HG03159 (cell line): ENCODE measurements at regions not wholly inside any gene's neighbourhood (a gene's known extent, or its start where the extent isn't known, plus 50 kb on each side); places are given as distances from the start of the nearest gene placed in this dataset.

ENCODE experiments used
- ATAC-seq: cut with Tn5 transposase; IDR thresholded peaks from one replicate; pipeline ENCODE4 v1.9.1; 2021; ENCODE audit warnings: mild to moderate bottlenecking, moderate library complexity; ENCODE audit not compliant: unreplicated experiment

DNA sequence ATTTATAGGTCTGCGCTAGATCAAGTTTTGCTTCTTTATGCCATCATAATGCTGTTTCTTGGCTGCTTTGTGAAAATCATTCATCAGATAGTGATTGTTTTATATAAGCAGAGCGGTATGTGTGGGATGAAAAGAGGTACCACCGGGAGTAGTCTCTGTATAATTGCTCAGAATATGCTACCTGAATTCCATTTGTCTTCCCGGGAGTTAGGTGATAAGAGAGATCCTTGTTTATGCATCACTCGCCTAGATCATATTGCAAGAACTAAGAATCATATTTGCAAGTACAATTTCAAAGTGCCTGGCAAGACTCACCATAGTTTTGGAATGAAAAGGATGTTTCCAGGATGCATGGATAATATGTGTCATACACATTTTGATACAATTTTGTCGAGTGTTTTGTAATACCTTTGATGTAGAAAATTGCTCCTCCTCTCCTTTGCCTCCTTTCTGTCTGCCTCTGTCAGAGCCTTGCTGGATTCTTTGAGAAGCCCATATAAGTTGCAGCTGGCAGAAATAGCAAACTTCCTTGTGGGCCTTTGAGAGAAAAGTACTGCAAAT, 1306.0 kb upstream of the SLC10A2 start:
- no peak for ATAC-seq

- no peak for ATAC-seq
These were observed 1299.2 kb upstream of the SLC10A2 start for GRCh38 chr13:104365430-104365829.

GRCh38 chr13:104357672-104358354, 1291.6 kb upstream of the SLC10A2 start:
- ATAC-seq: no peak

- ATAC-seq: no peak
These were observed 1291.0 kb upstream of the SLC10A2 start for GRCh38 chr13:104357174-104357573.

DNA sequence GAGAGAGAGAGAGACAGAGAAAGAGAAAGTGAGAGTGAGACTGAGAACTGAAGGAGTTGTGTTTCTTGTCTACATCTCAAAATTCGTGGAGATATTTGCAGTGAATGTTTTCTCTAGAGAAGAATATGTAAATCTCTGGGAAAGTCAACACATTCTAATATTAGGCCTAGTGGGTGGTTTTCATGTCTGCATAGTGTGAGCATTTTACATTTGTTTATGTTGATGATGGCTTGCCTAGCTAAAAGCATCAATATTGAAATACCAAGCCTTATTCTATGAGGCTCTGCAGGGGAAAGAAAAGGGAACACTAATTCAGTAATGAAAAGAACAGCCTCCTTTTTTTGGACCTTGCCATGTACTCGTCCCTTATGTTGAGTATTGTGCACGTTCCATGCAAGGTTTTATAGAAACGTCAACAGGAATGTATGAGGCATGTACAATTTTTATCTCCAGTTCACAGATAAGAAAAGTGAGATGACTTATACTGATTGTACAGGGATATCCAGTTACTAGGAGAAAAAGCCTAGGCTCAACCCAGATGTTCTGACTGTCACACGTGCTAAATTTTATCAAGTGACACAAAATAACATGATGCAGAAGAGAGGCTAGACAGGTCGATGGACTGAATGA, 1288.9 kb upstream of the SLC10A2 start:
- no peak for ATAC-seq

DNA sequence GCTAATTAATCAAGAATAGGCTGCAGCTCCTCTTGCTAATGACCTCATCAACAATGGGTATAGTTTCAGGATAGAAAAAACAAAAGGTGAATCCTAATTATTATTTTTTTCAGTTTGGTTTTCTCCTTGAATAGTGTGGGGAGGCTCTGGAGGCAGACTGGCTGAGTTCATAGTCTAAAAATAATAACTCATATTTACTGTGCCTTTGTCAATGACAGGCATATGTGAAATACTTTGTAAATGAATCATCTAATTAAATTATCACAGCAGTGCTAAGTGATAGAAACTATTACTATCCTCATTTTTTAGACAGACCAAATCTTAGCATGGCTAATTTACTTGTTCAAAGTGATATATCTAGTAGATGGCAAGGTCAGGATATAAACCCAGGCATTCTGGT, 1261.0 kb upstream of the SLC10A2 start:
- no peak for ATAC-seq

- no peak for ATAC-seq
These were observed 1260.3 kb upstream of the SLC10A2 start for GRCh38 chr13:104326523-104326922.

GRCh38 chr13:104321756-104322155, 1255.5 kb upstream of the SLC10A2 start:
- no peak for ATAC-seq

- ATAC-seq: no peak
These were observed 1254.2 kb upstream of the SLC10A2 start for GRCh38 chr13:104320446-104320845.

DNA sequence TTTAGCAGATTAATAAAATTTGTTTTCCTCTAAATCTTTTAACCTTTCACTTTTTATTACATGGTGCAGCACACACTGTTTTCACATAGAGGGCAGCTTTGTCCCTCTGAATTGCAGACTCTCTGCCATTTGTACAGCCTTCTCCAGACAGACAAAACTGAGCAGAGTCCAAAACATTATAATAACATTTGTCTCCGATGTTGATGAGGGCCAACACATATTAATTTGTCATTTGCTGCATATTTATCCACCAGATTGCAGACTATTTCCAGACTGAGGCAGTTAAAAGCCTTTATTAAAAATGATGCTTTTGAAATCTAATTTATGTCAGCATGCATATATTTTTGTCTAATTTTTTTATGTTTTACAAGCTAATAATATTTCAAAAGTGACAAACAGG, 1251.9 kb upstream of the SLC10A2 start:
- ATAC-seq: no peak

- ATAC-seq: no peak
These were observed 1249.4 kb upstream of the SLC10A2 start for GRCh38 chr13:104315606-104316005.

DNA sequence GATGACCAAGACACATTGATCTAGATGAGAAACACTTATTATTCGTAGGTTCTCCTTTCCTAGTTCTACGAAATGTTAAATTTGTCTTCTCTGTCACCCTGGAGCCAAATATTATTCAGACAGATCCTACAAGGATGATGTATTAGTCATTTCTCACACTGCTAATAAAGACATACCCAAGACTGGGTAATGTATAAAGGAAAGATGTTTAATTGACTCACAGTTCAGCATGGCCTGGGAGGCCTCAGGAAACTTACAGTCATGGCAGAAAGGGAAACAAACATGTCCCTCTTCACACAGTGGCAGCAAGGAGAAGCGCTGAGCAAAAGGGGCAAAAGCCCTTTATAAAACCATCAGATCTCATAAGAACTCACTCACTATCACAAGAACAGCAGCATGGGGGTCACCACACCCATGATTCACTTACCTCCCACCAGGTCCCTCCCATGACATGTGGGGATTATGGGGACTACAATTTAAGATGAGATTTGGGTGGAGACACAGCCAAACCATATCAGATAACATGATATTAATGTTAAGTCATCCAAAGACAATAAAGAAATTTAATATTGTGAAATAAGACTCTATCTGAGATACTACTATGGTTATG, 1248.8 kb upstream of the SLC10A2 start:
- ATAC-seq: no peak

DNA sequence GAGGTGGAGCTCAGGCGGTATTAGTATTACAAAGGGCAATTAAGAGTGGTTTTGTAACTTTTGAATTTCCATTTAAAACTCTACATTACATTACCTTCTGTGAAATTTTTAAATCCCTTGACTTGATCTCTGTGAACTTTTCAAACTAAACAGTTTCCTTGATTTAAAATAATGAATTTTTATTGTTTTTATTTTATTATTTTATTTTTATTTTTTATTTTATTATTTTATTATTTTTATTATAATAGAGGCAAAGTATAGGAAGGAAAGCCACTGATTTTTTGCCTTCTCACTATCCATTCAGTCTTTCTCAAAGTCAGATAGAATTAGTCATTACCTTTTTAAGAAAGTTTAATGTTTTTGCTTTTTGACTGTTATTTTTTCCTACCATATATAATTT, 1248.1 kb upstream of the SLC10A2 start:
- no peak for ATAC-seq

DNA sequence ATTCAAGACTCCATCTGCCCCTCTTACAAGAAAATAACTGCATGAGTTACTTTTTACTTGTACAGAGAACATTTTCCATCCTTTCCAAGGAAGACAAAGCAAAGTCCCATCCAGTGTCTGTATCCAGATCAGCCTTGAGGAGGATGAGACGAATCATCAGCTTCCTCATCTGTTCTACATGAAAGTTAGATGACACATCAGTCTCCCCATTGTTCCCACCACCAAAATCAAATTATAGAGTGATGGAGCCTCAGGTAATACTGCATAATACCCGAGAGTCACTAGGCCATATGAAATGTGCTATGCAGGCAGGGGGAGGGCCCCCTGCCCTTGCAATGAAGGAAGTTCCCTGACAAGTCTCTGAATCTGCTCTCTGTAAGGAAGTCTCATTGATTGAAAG, 1244.6 kb upstream of the SLC10A2 start:
- ATAC-seq: no peak

- no peak for ATAC-seq
These were observed 1243.2 kb upstream of the SLC10A2 start for GRCh38 chr13:104309431-104309830.

DNA sequence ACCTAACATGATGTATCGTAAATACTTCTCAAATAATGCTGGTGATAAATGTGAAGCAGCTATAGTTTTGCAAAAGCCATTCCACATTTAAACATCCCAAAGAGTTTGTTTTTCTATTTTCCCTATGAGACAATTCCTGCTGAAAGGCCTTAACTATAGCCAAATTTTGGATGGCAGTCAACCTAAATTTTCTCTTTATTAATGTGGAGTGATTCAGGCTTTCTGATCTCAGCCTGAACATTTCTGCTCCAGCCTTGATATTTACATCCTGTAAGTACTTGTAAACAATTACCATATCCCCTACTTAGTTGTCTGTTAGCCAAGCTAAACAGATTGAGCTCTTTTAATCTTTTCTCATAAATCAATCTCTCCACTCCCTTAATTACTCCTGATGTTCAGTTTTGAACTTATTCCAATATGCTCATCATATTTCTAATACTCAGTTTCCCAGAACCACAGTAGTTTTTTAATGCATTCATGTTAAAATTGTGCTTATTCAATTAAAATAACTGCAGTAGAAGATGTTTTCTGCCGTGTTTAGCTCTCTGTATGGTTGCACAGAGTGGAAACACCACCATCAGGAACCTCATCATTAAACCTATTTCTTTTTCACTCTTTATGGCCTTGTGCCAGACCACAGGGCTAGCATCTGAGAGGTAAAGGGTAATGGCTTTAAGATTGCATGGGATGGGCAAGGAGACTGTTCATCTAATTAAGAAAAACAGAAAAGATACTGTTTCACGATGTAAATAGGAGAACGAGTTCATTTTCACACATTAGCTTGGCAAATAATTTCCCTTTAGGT, 1235.2 kb upstream of the SLC10A2 start:
- no peak for ATAC-seq

GRCh38 chr13:104297075-104297474, 1230.9 kb upstream of the SLC10A2 start:
- ATAC-seq: no peak

GRCh38 chr13:104296286-104296685, 1230.1 kb upstream of the SLC10A2 start:
- ATAC-seq: no peak

DNA sequence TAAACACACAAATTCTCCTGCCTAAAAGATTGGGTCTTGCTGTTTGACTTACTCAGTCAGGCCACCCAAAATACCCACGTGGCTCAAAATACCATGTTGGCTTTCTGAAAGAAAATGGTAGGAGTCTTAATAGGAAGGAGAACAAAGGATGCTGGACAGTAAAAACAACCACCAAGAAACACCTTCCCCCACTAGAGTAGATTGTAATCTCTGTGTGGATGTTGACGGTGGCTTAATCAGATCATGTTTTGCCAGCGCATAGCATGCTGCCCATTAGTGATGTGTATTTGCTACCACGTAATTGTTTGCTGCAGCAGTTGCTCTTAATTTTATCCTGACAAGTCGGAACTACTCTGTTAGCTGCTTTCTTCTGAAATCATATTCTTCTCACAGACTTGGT, 1229.3 kb upstream of the SLC10A2 start:
- ATAC-seq: no peak

DNA sequence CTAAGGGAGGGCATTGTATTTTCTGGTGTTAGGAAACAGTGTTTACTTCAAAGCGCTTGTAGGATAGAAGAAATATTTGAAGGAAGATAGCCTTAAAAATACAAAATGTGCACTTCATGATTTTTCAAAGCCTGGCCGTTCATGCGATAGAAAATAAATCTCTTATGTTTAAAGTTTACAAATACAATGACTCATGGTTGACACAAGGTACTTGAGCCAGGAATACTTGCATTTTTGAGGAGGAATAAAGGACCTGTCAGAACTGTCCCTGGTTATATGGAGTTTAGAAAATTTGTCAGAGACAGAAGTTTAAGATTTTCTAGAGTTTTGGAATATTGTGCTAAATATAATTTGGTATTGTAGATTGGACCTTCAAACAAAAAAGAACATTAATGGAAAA, 1223.2 kb upstream of the SLC10A2 start:
- no peak for ATAC-seq

- ATAC-seq: no peak
These were observed 1222.3 kb upstream of the SLC10A2 start for GRCh38 chr13:104288496-104288895.
